ENCODE measurements at regions not wholly inside any gene's neighbourhood (a gene's known extent, or its start where the extent isn't known, plus 50 kb on each side); places are given as distances from the start of the nearest gene placed in this dataset.

DNA sequence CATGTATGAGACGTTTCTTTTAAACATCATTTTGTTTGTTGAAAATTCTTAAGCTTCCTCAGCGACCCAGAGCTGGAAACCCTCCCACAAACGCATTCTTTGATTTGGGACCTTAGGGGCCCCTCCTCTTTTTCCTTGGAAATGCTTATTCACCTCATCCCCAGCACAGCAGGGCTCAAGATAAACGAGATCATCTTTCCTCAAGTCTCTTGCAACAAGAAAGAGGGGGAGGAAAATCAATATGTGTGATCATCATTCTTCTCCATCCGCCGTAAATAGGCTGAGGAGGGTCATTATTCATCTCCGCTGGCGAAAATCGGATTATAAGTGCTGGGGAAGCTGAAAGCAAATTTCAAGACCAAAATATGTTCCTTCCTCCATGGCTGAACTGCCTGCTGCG is 1415.2 kb downstream of the AACS start:
- H3K4me3 ChIP-seq = no peak overlapping the region
- 58 to 70% methylated on average over 10 of the region's 10 CpGs for WGBS, 2 donors
- peaks cover 0 to 22% (median 0%) of the 10 kb centered on the region in 3 donors for H3K4me1 ChIP-seq
- no peaks in the 10 kb centered on the region for H3K27me3 ChIP-seq
- H3K9me3 ChIP-seq = peaks cover 0 to 1% (median 0%) of the 10 kb centered on the region in 3 donors
- no peak overlapping the region for H3K27ac ChIP-seq
- TF ChIP-seq POLR2A (IDR thresholded peaks at IDR 0.05) = no peak
- TF ChIP-seq, protein P1, sequence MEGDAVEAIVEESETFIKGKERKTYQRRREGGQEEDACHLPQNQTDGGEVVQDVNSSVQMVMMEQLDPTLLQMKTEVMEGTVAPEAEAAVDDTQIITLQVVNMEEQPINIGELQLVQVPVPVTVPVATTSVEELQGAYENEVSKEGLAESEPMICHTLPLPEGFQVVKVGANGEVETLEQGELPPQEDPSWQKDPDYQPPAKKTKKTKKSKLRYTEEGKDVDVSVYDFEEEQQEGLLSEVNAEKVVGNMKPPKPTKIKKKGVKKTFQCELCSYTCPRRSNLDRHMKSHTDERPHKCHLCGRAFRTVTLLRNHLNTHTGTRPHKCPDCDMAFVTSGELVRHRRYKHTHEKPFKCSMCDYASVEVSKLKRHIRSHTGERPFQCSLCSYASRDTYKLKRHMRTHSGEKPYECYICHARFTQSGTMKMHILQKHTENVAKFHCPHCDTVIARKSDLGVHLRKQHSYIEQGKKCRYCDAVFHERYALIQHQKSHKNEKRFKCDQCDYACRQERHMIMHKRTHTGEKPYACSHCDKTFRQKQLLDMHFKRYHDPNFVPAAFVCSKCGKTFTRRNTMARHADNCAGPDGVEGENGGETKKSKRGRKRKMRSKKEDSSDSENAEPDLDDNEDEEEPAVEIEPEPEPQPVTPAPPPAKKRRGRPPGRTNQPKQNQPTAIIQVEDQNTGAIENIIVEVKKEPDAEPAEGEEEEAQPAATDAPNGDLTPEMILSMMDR (IDR thresholded peaks at IDR 0.05) = no peak
- intact Hi-C loops (cut with DNase I) = no loop called here
- no peak for DNase-seq
- H3K36me3 ChIP-seq = no peaks in the 10 kb centered on the region

DNA sequence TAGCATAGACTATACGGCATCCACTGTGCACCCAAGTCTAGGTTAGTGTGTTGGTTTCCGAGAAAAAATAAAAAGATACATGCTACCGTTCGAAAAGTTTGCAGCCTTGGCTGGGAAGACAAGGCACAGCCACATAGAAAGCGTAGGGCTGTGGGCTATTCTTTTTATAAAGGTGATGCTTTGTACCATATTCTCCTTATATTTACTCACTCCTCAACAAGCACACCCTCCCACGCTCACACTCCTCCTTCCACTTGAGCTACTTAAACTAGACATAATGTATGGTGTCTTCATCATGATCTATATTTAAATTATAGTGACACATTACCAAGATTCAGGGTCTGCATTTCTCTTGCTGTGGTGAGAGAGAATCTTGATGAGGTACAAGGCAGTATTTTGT is 1416.5 kb downstream of the AACS start:
- Histone ChIP-seq H3K4me3 (no peak overlapping the region), H3K27ac (no peak overlapping the region), H3K27me3 (no peaks in the 10 kb centered on the region), H3K9me3 (no peaks in the 10 kb centered on the region), H3K36me3 (no peaks in the 10 kb centered on the region), H3K4me1 (peaks cover 0 to 22% (median 0%) of the 10 kb centered on the region in 3 donors)
- intact Hi-C loops (cut with DNase I) = no loop called here
- no peak for DNase-seq
- 93 to 95% methylated on average over 6 of the region's 6 CpGs for WGBS, 2 donors
- no peak for TF ChIP-seq POLR2A (IDR thresholded peaks at IDR 0.05)
- TF ChIP-seq, protein P1 (IDR thresholded peaks at IDR 0.05) = no peak

DNA sequence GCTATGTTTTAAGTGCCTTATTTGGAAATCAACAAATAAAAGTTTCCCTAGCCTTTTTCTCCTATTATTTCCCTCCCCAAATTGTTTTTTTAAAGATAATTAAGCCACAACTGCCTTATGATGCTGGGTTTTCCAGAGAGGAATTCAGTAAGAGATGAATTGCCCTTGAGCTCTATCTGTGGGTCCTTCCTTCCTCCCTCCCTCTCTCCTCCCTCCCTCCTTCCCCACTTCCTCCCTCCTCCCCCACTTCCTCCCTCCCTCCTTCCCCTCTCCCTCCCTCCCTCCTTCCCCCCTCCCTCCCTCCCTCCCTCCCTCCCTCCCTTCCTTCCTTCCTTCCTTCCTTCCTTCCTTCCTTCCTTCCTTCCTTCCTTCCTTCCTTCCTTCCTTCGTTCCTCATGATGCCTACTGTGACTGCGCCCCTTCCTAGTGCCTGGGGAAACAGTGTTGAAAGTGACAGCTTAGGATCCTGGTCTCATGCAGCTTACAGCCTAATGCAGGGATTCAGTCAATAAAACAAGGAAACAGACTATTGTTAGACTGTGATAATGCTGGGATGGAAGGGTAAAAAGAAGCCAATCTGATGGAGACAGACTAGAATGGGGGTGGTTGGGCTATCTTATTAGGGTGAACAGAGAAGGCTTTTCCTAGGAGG is 1417.1 kb downstream of the AACS start:
- Histone ChIP-seq H3K4me3 (no peak overlapping the region), H3K27me3 (no peaks in the 10 kb centered on the region), H3K4me1 (peaks cover 0 to 22% (median 0%) of the 10 kb centered on the region in 3 donors), H3K27ac (peak overlapping the region in 3 of 4 donors; percentile 18 to 76 (median 71)), H3K9me3 (no peaks in the 10 kb centered on the region), H3K36me3 (no peaks in the 10 kb centered on the region)
- intact Hi-C loops (cut with DNase I) = no loop called here
- no CpG with 5 or more reads among the region's 2 CpGs for WGBS, 2 donors
- TF ChIP-seq POLR2A (IDR thresholded peaks at IDR 0.05) = no peak
- TF ChIP-seq, protein P1 (IDR thresholded peaks at IDR 0.05) = no peak
- no peak for DNase-seq

DNA sequence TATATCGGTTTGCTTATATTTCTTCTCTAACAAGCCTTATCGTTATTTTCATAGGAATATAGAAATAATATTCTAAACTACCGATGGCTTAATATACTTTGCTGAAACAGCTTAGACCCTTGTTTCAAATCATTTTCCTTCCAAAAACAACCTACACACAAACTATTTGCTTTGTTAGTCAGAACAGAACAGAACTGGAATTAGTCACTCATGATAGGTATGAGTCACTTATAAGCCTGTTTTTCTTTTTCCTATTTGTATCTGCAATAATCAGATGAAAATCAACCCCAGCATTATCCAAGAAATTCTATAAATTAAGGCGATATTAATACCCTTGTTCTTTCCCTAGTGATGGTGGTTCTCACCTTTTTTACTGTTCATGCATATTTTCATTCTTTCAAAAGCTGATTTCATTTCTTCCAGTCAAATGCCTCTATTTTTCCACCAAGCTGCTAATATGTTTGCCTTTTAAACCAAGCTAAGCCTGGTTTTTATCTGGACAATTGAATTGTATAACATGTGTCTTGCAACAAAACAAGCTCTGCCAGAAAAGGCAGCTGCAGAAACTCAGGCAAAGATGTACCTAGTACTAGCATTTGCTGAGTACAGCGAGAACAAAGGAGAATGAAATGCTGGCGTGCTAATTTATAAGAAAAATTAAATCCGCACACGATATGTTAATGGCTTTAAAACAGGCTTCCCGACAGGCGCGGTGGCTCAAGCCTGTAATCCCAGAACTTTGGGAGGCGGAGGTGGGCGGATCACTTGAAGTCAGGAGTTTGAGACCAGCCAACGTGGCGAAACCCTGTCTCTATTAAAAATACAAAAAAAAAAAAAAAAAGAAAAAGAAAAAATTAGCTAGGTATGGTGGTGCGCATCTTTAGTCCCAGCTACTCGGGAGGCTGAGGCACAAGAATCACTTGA is 1418.2 kb downstream of the AACS start:
- H3K9me3 ChIP-seq = no peaks in the 10 kb centered on the region
- no peaks in the 10 kb centered on the region for H3K27me3 ChIP-seq
- intact Hi-C loops (cut with DNase I) = no loop called here
- 33 to 45% methylated on average over 15 to 17 of the region's 17 CpGs for WGBS, 2 donors
- H3K27ac ChIP-seq = peak overlapping the region; percentile 39 to 76 (median 58)
- no peaks in the 10 kb centered on the region for H3K36me3 ChIP-seq
- H3K4me3 ChIP-seq = peak overlapping the region in 1 of 4 donors; percentile 32
- peaks cover 0 to 22% (median 0%) of the 10 kb centered on the region in 3 donors for H3K4me1 ChIP-seq
- DNase-seq = no peak
- TF ChIP-seq POLR2A (IDR thresholded peaks at IDR 0.05) = no peak
- TF ChIP-seq, protein P1 (IDR thresholded peaks at IDR 0.05) = no peak

DNA sequence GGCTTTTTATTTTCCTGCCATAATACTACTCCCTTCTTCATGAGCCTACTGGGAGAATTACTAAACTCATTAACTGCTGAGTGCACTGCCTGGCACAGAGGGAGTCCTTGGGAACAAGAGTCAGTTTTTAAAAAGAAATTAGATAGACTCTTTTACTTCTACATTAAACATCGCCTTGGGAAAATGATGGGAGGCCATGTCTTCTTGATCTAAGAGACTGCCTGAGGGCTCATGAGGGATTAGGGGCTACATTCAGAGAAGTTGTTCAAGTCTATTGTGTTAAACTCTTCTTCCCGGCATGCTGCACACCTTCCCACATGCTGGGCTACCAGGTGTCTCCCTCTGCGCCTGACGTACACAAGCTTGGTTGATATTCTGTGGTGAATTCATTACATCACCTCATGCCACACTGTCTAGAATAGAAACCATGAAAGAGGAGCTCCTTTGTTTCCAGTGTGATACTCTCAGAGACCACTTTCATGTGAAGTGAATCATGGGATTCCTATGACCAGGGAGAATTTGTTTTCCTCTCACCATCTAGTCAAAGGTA is 1422.3 kb downstream of the AACS start:
- WGBS, 2 donors = 72 to 82% methylated on average over 4 of the region's 4 CpGs
- no peaks in the 10 kb centered on the region for H3K36me3 ChIP-seq
- no peak for TF ChIP-seq POLR2A (IDR thresholded peaks at IDR 0.05)
- TF ChIP-seq, protein P1 (IDR thresholded peaks at IDR 0.05) = no peak
- no peak overlapping the region for H3K27ac ChIP-seq
- H3K27me3 ChIP-seq = no peaks in the 10 kb centered on the region
- H3K4me3 ChIP-seq = no peak overlapping the region
- DNase-seq = no peak
- intact Hi-C loops (cut with DNase I) = no loop called here
- peaks cover 0 to 7% (median 0%) of the 10 kb centered on the region in 3 donors for H3K9me3 ChIP-seq
- H3K4me1 ChIP-seq = peaks cover 0 to 21% (median 0%) of the 10 kb centered on the region in 3 donors
